Hepatocyte (in vitro differentiated cells): ENCODE measurements at regions not wholly inside any gene's neighbourhood (a gene's known extent, or its start where the extent isn't known, plus 50 kb on each side); places are given as distances from the start of the nearest gene placed in this dataset.
A peak's percentile ranks its signal among the peaks of the same experiment; 100 is the strongest.

Experiments used
- DNase-seq: peaks from one replicate; pipeline ENCODE4 v3.0.0-alpha.2; 2016; ENCODE audit warnings: low spot score
- H2AFZ ChIP-seq: fragments of 200-600 bp; sonication (generic); 2 replicates; pipeline ENCODE4 v1.6.0; 2016; ENCODE audit warnings: antibody characterized with exemption, mild to moderate bottlenecking
- H3K27ac ChIP-seq: fragments of 200-600 bp; sonication (generic); 2 replicates; pipeline ENCODE4 v1.5.1; 2016; ENCODE audit warnings: mild to moderate bottlenecking
- H3K27me3 ChIP-seq: fragments of 200-600 bp; sonication (generic); 2 replicates; pipeline ENCODE4 v1.6.1; 2016
- H3K36me3 ChIP-seq: fragments of 200-600 bp; sonication (generic); replicated peaks from 2 replicates; pipeline ENCODE4 v1.5.1; 2016; ENCODE audit warnings: low read depth; ENCODE audit not compliant: insufficient read depth
- H3K4me1 ChIP-seq: fragments of 200-600 bp; sonication (generic); 2 replicates; pipeline ENCODE4 v1.5.1; 2016; ENCODE audit warnings: mild to moderate bottlenecking, moderate library complexity; ENCODE audit not compliant: insufficient read depth
- H3K4me2 ChIP-seq: fragments of 200-600 bp; sonication (generic); 2 replicates; pipeline ENCODE4 v1.6.0; 2016
- H3K4me3 ChIP-seq: fragments of 200-600 bp; sonication (generic); 2 replicates; pipeline ENCODE4 v1.5.1; 2016; ENCODE audit warnings: mild to moderate bottlenecking
- H3K79me2 ChIP-seq: fragments of 200-600 bp; sonication (generic); 2 replicates; pipeline ENCODE4 v1.6.0; 2017; ENCODE audit warnings: mild to moderate bottlenecking
- H3K9me2 ChIP-seq: fragments of 200-600 bp; sonication (generic); replicated peaks from 2 replicates; pipeline ENCODE4 v1.6.0; 2017; ENCODE audit warnings: mild to moderate bottlenecking; ENCODE audit not compliant: insufficient read depth
- H3K9me3 ChIP-seq: fragments of 200-600 bp; sonication (generic); 2 replicates; pipeline ENCODE4 v1.5.1; 2016; ENCODE audit warnings: low read depth, mild to moderate bottlenecking
- H4K20me1 ChIP-seq: fragments of 200-600 bp; sonication (generic); 2 replicates; pipeline ENCODE4 v1.6.0; 2016; ENCODE audit warnings: mild to moderate bottlenecking; ENCODE audit not compliant: insufficient read depth, poor library complexity, severe bottlenecking
- CTCF ChIP-seq: fragments of 200-600 bp; sonication (generic); IDR thresholded peaks from 2 replicates; pipeline ENCODE4 v1.5.1; 2016; ENCODE audit warnings: antibody characterized with exemption, mild to moderate bottlenecking; ENCODE audit not compliant: poor library complexity
- EZH2 ChIP-seq: fragments of 200-600 bp; sonication (generic); IDR thresholded peaks from 2 replicates; pipeline ENCODE4 v1.6.1; 2016; ENCODE audit warnings: antibody characterized with exemption, mild to moderate bottlenecking, borderline replicate concordance
- EZH2phosphoT487 ChIP-seq: fragments of 200-600 bp; sonication (generic); IDR thresholded peaks from one replicate; pipeline ENCODE4 v1.6.1; 2018; ENCODE audit warnings: antibody characterized with exemption, mild to moderate bottlenecking, low read depth, moderate library complexity; ENCODE audit not compliant: unreplicated experiment, severe bottlenecking
- WGBS: methylation state at CpG from one replicate; pipeline ENCODE4 v1.1.6; 2016; ENCODE audit warnings: low lambda C conversion rate; ENCODE audit errors: missing lambda C conversion rate; 5-methylcytosine and 5-hydroxymethylcytosine counted together

- no peaks in the 10 kb centered on the region for H4K20me1 ChIP-seq
- TF ChIP-seq EZH2phosphoT487: no peak
- no peak for DNase-seq
- H3K79me2 ChIP-seq: no peaks in the 10 kb centered on the region
- H3K27ac ChIP-seq: no peak overlapping the region
- no peaks in the 10 kb centered on the region for H3K4me1 ChIP-seq
- no peaks in the 10 kb centered on the region for H3K36me3 ChIP-seq
- no peaks in the 10 kb centered on the region for H3K9me2 ChIP-seq
- no peak overlapping the region for H2AFZ ChIP-seq
- no peak overlapping the region for H3K4me2 ChIP-seq
- no peaks in the 10 kb centered on the region for H3K27me3 ChIP-seq
- H3K9me3 ChIP-seq: no peaks in the 10 kb centered on the region
- no peak overlapping the region for H3K4me3 ChIP-seq
These were observed 156.8 kb upstream of the ATP1B1 start for GRCh38 chr1:168949672-168950071.

- H3K9me3 ChIP-seq: no peaks in the 10 kb centered on the region
- no peaks in the 10 kb centered on the region for H4K20me1 ChIP-seq
- H2AFZ ChIP-seq: no peak overlapping the region
- H3K27ac ChIP-seq: no peak overlapping the region
- H3K4me3 ChIP-seq: no peak overlapping the region
- H3K36me3 ChIP-seq: no peaks in the 10 kb centered on the region
- no peak for DNase-seq
- H3K9me2 ChIP-seq: no peaks in the 10 kb centered on the region
- H3K79me2 ChIP-seq: no peaks in the 10 kb centered on the region
- H3K27me3 ChIP-seq: no peaks in the 10 kb centered on the region
- H3K4me1 ChIP-seq: peaks cover 15% of the 10 kb centered on the region
- no peak for TF ChIP-seq EZH2
- TF ChIP-seq EZH2phosphoT487: no peak
- TF ChIP-seq CTCF: no peak
- 96% methylated on average over 2 of the region's 2 CpGs for WGBS
- H3K4me2 ChIP-seq: no peak overlapping the region
These were observed 148.7 kb upstream of the ATP1B1 start for GRCh38 chr1:168957818-168958217.

- H3K36me3 ChIP-seq: no peaks in the 10 kb centered on the region
- H4K20me1 ChIP-seq: no peaks in the 10 kb centered on the region
- H3K4me1 ChIP-seq: peaks cover 15% of the 10 kb centered on the region
- no peak overlapping the region for H2AFZ ChIP-seq
- no peaks in the 10 kb centered on the region for H3K9me3 ChIP-seq
- H3K9me2 ChIP-seq: no peaks in the 10 kb centered on the region
- peak overlapping the region; percentile 37 for H3K27ac ChIP-seq
- no peaks in the 10 kb centered on the region for H3K27me3 ChIP-seq
- peak overlapping the region; percentile 19 for H3K4me2 ChIP-seq
- no peak for TF ChIP-seq EZH2phosphoT487
- TF ChIP-seq EZH2: no peak
- no peak for TF ChIP-seq CTCF
- WGBS: 55% methylated on average over 5 of the region's 5 CpGs
- DNase-seq: no peak
- H3K4me3 ChIP-seq: no peak overlapping the region
- H3K79me2 ChIP-seq: no peaks in the 10 kb centered on the region
These were observed 147.8 kb upstream of the ATP1B1 start for GRCh38 chr1:168958562-168959289.

DNA sequence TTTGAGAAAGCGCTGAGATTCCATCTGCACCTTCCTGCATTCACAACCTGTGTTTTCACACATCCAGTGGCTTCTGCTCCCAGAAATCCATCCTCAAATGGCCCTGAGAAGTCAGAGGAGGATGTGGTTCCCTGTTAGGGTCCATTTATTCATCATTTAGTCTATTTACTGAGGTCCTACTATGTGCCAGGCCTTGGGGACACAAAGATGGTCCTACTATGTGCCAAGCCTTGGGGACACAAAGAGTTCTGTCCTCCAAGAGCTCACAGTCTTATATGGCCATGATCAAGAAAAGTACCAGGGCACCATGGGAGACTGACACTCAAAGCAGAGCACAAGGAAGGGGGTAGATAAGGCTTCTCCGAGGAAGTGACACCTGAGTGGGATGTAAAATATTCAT, 147.1 kb upstream of the ATP1B1 start:
- peaks cover 15% of the 10 kb centered on the region for H3K4me1 ChIP-seq
- H3K36me3 ChIP-seq: no peaks in the 10 kb centered on the region
- H3K9me2 ChIP-seq: no peaks in the 10 kb centered on the region
- TF ChIP-seq EZH2: no peak
- no peak for TF ChIP-seq CTCF
- TF ChIP-seq EZH2phosphoT487: no peak
- H3K4me3 ChIP-seq: no peak overlapping the region
- WGBS: 95% methylated on average over 2 of the region's 2 CpGs
- H3K27me3 ChIP-seq: no peaks in the 10 kb centered on the region
- H3K4me2 ChIP-seq: no peak overlapping the region
- H3K27ac ChIP-seq: peak overlapping the region; percentile 37
- no peak for DNase-seq
- H2AFZ ChIP-seq: no peak overlapping the region
- H3K79me2 ChIP-seq: no peaks in the 10 kb centered on the region
- H4K20me1 ChIP-seq: no peaks in the 10 kb centered on the region
- no peaks in the 10 kb centered on the region for H3K9me3 ChIP-seq
